ENCODE measurements at regions not wholly inside any gene's neighbourhood (a gene's known extent, or its start where the extent isn't known, plus 50 kb on each side); places are given as distances from the start of the nearest gene placed in this dataset.
A peak's percentile ranks its signal among the peaks of the same experiment; 100 is the strongest.

DNA sequence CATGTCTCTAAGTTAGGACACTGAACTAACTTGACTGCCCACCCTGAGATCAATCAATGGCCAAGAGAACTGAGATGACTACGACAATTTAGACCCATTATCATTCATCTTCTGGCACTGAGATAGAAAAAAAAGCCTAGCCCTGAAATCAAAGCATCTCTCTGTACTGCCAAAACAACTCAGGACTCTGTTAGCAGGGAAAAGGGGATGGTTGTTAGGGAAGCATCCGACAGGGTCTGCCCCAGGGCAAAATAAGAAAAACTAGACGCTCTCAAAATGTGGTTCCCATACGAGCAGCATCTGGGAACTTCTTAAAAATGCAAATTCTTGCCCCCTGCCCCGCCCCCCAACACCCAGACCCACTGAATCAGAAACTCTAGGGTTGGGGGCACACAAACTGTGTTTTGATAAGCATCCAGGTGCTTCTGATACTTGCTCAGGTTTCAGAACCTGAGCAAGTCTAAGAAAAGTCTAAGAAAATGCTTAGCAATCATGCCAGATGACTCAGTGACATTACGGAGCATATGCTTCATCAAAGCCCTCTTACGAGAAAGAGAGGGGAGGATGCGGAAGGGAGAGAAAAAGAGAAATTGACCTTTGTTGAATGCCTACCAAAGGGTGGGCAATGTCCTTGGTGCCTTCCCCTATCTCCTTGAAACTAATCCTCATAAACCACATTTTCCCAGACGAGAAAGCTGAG lies 172.8 kb upstream of the HES1 start:
- DNase-seq (ENCODE audit: low spot score), result peak; percentile 27

GRCh38 chr3:193963808-193964516 lies 172.0 kb upstream of the HES1 start:
- DNase-seq (ENCODE audit: low spot score), result no peak

DNA sequence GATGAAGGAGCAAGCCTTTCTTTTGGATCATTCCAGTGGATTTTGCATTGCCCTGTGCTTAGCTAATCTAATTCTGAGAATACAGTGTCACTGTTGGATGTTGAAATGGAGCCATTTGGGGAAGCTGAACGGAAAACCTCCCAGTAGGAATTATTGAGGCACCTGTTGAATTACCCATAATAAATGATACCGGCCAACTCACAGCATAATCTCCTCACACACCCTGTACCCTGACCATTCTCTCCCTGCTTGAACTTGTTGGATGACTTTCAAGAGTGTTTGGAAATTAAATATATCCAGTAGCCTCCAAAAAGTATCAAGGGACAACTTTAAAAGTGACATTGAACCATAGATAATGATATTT lies 171.4 kb upstream of the HES1 start:
- DNase-seq (ENCODE audit: low spot score), result no peak

GRCh38 chr3:193968380-193968974 lies 167.5 kb upstream of the HES1 start:
- no peak for DNase-seq (ENCODE audit: low spot score)

DNA sequence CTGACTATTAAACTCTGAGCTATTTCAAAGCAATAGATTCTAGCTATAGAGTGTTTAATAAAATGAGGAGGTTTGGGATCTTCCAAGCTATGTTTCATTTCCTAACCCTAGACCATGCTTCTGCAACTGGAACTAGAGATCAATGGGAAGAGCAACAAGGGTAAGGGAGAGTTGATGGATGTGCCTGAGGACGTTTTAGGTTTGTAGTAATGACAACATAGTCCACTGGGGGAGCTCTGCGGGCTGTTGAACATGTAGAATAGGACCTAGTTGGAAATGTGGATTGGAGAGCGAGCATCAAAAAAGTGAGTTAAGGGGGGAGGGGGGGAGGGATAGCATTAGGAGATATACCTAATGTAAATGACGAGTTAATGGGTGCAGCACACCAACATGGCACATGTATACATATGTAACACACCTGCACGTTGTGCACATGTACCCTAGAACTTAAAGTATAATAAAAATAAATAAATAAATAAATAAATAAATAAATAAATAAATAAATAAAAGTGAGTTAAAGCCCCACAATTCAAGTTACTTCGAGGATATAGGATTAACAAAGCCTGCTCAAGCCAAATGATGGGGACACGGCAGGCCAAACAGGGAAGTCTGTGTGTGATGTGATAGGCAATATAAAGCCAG lies 165.7 kb upstream of the HES1 start:
- DNase-seq (ENCODE audit: low spot score), result peak; percentile 71

GRCh38 chr3:193970773-193971206 lies 165.2 kb upstream of the HES1 start:
- DNase-seq (ENCODE audit: low spot score), result no peak

- DNase-seq (ENCODE audit: low spot score), result no peak
These were observed 164.6 kb upstream of the HES1 start for GRCh38 chr3:193971261-193971751.

DNA sequence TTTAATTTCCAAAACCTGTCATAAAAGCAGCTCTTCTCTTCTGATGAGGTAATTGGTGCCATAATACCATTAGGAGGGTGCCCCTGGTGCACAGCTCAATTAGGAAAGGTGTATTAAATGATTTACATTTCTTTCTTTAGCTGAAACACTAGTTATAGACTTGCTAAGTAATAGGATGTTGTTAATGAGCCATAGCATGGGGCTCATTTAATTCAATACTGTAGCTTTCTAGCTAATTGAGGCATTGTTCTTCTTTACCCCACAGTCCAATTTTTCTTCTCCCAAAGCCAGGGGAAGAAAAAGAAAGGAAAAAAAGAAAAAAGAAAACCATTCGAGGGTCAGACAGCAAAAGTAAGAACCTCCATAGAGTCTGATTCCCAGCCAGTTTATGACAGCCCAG lies 164.0 kb upstream of the HES1 start:
- no peak for DNase-seq (ENCODE audit: low spot score)

DNA sequence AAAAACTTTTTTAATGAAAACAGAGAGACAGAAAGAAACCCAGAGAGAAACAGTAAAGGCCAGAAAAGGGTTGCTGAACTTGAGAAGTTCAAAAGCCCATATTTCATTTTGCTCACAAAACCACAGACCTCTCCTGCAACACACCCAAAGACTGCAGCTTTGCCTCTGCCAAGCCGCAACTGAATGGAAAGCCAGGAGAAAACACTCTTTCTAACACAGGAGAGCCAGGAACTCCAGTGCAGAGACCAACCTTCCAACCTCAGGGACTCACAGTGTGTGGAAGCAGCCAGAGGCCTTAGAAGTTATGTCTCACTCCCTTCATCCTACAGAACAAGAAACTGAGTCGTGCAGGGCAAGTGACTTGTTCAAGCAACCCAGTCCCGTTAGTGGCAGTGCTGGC lies 163.1 kb upstream of the HES1 start:
- DNase-seq (ENCODE audit: low spot score), result no peak

DNA sequence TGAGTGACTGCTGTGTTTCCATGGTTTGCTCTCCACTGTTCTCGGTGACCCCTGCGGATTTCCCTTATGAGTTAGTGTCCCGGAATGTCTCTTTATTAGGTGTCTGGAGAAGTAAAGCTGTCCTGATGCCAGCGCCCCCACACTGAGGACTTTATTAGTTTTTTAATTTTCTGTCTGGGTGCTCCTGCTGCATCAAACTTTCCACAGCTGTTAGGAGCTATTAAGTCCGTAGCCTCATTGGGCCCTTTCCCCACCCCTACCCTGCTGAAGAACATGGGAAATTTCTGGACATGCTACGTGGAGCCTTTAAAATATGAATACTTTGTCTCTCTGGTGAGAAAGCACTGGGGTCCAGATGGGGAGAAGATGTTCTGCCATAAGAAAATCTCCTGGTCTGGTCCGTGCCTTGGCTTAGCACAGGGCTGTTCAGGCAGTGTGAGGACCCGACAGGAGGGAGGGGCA lies 161.7 kb upstream of the HES1 start:
- DNase-seq (ENCODE audit: low spot score), result no peak

DNA sequence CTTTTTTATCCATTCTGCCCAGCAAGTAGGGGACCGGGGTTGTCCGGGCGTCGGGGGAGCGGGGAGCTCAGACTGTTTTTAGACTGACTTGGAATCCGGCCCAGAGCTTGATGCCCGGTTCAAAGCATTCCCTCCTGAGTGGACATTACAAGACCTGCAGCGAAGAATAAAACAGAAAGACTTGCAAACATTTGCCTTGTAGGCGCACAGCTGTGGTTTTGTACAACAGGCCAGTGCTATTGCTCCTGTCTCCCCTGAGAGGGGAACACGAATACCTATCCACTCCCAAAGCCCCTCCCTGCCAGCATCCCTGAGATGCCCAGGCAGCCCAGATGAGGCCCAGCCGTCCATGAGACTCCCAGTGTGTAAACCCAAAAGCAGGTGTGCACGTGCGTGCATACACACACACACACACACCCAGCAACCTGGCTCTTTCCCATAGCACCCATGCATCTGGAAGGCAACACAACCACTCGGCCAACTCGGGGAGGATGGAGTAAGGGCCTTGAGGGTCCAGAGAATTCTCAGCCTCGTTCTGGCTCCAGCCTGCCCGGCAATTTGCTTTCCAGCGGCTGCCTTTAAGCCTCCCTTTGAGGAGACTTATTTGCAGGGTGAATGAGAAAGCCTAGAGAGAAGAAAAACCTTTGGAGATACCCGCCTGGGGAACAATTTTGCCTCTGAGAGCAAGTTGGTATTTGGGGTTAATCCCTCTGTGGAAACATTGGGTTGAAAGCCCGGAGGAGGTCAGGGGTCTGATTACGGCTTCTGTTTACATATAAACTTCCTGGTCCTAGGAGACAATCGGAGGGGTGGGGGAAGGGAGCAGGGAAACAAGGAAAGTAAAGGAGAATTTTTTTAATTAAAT lies 161.0 kb upstream of the HES1 start:
- DNase-seq (ENCODE audit: low spot score), result no peak

DNA sequence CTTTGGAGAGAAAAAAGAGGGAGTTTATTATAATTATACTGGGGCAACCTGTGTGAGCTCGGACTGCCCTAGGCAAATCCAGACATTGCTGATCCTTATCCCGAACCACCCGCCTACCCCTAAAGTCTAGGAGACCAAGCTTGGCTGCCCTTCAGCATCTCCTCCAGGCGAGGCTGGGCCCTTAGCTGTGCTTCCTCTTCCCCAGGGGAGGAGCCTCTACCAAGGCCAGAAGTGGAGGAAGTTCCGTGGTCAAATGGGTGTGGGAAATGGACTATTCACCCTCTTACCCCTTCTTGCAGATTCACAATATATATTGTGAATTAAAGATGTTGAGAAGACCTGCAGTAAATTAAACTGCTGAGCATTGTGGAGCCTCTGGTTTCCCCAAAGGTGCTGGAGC lies 158.3 kb upstream of the HES1 start:
- DNase-seq (ENCODE audit: low spot score), result no peak

DNA sequence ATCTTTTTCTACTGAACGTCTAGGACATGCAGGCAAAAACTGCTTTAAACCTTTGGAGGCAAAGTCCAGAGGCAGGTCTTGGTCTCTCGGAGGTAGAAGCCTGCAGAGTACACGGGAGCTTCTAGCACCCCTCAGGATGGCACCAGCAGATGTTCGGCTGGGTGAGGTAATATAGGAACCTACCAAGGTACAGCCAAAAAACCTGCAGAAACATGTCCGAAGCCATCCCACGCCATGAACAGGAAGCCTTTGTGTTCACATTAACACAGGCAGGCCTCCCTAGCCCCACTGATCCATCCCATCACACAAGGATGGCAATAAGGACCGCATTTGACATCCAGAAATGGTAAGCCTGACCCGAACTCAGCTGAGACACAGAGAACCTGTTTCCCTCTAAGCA lies 157.9 kb upstream of the HES1 start:
- DNase-seq (ENCODE audit: low spot score), result no peak

DNA sequence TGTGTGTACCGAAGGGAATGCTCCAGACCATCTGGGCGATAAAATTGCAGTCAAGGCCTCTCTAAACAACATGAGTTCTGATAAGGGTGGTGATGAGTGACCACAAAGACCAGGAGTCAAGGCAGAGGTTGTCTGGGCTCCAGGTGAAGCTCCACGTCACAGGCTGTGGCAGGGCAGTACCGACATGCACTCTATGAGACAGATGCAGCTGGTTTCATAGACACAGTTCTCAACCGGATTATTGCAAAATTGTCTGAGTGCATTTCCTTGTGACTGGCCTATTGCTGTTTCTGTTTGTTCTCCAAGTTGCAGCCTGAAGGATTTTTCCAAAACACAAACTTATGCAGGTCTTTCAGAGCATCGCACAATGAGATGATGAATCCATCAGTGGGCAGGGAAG lies 157.5 kb upstream of the HES1 start:
- DNase-seq (ENCODE audit: low spot score), result no peak

DNA sequence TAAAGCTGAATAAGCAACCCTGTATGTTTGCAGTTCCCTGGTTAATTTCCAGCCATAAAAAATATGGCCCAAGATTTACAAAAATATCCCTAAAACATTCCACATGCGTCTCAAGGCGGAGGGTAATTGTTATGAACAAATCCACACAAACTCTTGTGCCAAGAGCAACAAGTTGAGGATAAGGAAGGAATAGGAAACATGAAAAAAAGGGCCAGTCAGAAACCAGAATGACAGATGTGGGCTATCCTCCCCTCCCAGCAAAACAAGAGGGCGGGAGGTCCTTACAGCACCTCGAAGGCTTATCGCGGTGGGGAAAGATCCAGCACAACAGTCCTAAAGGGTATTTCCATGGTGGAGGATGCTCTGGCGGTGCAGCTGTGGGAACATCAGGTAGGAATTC lies 155.6 kb upstream of the HES1 start:
- DNase-seq (ENCODE audit: low spot score), result no peak

GRCh38 chr3:193980905-193981304 lies 155.0 kb upstream of the HES1 start:
- DNase-seq (ENCODE audit: low spot score), result no peak

DNA sequence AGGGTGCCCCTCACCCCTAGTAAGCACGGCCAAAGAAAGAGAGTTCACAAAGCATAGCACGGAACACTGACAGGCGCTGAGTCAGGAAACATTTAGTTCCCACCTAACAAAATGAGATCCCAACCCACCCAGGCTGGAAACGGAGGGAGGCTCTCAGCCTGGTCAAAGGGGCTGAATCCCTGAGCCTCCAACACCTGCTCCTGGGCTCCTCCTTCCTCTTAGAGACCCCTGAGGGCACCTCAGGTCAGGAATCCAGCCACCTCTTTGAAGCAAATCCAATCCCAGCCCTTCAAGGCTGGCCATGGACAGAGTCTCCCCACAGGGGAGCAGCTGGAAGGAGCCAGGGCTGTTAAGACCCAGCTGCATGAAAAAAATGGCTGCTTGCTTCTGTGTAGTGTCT lies 154.4 kb upstream of the HES1 start:
- DNase-seq (ENCODE audit: low spot score), result no peak

- DNase-seq (ENCODE audit: low spot score), result no peak
These were observed 153.7 kb upstream of the HES1 start for GRCh38 chr3:193982258-193982659.

DNA sequence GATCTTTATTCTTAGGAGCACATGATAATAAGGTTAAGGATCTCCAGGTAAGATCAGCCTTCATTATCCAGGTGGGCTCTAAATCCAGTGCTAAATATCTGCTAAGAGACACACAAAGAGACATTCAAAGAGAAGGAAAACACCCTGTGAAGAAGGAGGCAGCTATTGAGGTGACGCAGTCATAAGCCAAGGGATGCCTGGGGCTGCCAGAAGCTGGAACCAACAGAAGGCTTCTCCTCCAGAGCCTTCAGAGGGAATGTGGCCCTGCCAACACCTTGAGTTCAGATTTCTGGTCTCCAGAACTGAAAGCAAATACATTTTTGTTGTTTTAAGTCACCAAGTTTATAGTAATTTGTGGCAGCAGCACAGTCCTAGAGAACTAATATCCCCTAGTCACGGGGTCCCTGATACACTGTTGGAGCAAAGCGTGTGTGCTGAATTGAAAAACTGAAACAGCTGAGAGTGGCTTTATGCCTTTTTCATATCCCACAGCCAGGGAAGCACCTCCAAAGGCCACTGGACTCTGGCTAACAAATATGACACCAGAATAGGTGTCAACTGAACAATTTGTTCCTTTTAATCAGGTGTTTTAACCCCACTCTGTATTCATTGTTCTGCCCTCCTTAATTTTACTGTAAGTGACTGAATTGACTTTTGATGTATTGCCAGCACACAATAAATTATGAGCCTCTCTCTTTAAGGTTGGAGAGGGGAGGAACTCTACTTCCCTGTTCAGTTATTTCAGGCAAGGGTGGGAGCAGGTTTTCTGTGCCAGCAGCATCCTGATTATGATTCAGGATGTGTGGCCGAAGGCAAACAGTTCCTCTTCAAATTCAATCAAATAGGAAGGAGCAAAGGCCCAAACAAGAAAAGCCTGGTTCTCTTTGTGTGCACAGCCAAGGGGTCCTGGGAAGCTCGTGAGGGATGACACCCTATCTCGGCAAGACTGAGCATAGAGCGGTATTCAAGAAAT lies 151.8 kb upstream of the HES1 start:
- no peak for DNase-seq (ENCODE audit: low spot score)

DNA sequence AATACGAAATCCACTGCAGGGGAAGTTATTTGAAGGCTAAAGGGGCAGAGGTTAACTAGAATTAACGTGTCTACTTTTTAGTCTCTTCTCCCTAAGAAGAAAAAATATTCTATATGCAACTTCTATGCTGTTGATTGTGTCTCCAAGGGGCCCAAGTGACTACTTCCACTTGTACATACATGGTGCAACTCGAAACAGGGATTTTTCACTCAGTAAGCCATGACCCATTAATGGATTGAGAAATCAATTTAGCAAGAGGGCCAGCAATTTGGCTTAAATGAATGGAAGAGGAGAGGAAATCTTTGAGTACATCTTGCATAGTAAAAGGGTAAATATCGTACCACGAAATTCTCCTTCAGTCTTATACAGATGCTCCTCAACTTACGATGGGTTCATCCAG lies 151.1 kb upstream of the HES1 start:
- no peak for DNase-seq (ENCODE audit: low spot score)

DNA sequence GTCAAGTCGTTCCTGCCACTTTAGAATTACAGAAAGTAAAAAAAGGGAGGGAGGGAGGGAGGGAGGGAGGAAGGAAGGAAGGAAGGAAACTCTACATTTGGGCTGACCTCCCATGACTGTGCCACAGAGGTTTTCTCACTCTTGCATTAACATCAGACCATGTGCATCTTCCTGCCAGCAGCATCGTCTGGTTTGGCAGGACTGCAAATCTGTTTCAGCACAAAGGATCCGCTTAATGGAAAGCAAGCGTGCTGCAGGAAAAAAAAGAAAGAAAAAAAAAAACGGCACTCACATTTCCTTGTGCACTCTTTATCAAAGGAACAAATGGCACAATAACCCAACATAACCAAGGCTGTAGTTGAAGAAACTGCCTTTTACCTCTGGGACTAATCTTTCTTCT lies 148.8 kb upstream of the HES1 start:
- no peak for DNase-seq (ENCODE audit: low spot score)

All from RKO (cell line).